ENCODE measurements at regions not wholly inside any gene's neighbourhood (a gene's known extent, or its start where the extent isn't known, plus 50 kb on each side); places are given as distances from the start of the nearest gene placed in this dataset.

- TF ChIP-seq ATF2 (IDR thresholded peaks at IDR 0.05; ENCODE audit: low read length), result no peak
- TF ChIP-seq POU5F1 (IDR thresholded peaks at IDR 0.05; ENCODE audit: low read depth, low read length), result no peak
- no peak for TF ChIP-seq CEBPB (IDR thresholded peaks at IDR 0.05; ENCODE audit: low read depth, low read length)
Measured at GRCh38 chr20:4350096-4350495, 101.0 kb upstream of the ADRA1D start (continued).

Data from H1 (cell line).